ENCODE measurements at regions not wholly inside any gene's neighbourhood (a gene's known extent, or its start where the extent isn't known, plus 50 kb on each side); places are given as distances from the start of the nearest gene placed in this dataset.

GRCh38 chr1:221992427-221992826, 250.5 kb upstream of the DUSP10 start:
- TF ChIP-seq TCF4 (CRISPR knock-in tag; IDR thresholded peaks at IDR 0.05; ENCODE audit: borderline replicate concordance) (no peak), OSR1 (CRISPR knock-in tag; IDR thresholded peaks at IDR 0.05) (no peak), ZFP30 (CRISPR knock-in tag; IDR thresholded peaks at IDR 0.05) (no peak), CSDC2 (CRISPR knock-in tag; IDR thresholded peaks at IDR 0.05) (no peak), BACH2 (CRISPR knock-in tag; IDR thresholded peaks at IDR 0.05; ENCODE audit: borderline replicate concordance) (no peak), ZC3H10 (CRISPR knock-in tag; IDR thresholded peaks at IDR 0.05) (no peak), PATZ1 (CRISPR knock-in tag; IDR thresholded peaks at IDR 0.05; ENCODE audit: borderline replicate concordance) (no peak), SNAI2 (CRISPR knock-in tag; IDR thresholded peaks at IDR 0.05) (no peak)

All from SK-N-SH treated with all-trans-retinoic acid at 6 μM for 48 hours (cell line).